ENCODE measurements at regions not wholly inside any gene's neighbourhood (a gene's known extent, or its start where the extent isn't known, plus 50 kb on each side); places are given as distances from the start of the nearest gene placed in this dataset.

- TF ChIP-seq CTCF (IDR thresholded peaks at IDR 0.05 in 2 of 3, conservative IDR thresholded peaks at IDR 0.05 in 1 of 3; ENCODE audit: borderline replicate concordance in 1 of 3, insufficient read depth in 1 of 3, low read depth in 2 of 3, low read length in 2 of 3) (peak in 2 of 3 experiments; percentile 29 to 30; a peak in 3 of 6 replicates), POLR2A (IDR thresholded peaks at IDR 0.05; ENCODE audit: borderline replicate concordance, extremely low read depth, insufficient read depth, insufficient read length) (no peak), POLR2AphosphoS5 (IDR thresholded peaks at IDR 0.05; ENCODE audit: low read depth, low read length) (no peak), ZBTB33 (IDR thresholded peaks at IDR 0.05; ENCODE audit: extremely low read depth, insufficient replicate concordance, low read length) (no peak), REST (IDR thresholded peaks at IDR 0.05; ENCODE audit: low read depth) (no peak), EZH2 (IDR thresholded peaks at IDR 0.05) (no peak)
Observed at GRCh38 chr6:29227235-29227634, 56.5 kb downstream of the OR2J2 start.
